GM18909 (cell line): ENCODE measurements at regions not wholly inside any gene's neighbourhood (a gene's known extent, or its start where the extent isn't known, plus 50 kb on each side); places are given as distances from the start of the nearest gene placed in this dataset.
"Not testable (repeated sequence)": the region's sequence is repeated elsewhere in the genome, so short reads cannot be mapped to it uniquely, and the experiment has no call there.

ENCODE experiments used
- ATAC-seq: cut with Tn5 transposase; IDR thresholded peaks from one replicate; pipeline ENCODE4 v1.9.1; 2021; ENCODE audit warnings: mild to moderate bottlenecking; ENCODE audit not compliant: unreplicated experiment, poor library complexity

DNA sequence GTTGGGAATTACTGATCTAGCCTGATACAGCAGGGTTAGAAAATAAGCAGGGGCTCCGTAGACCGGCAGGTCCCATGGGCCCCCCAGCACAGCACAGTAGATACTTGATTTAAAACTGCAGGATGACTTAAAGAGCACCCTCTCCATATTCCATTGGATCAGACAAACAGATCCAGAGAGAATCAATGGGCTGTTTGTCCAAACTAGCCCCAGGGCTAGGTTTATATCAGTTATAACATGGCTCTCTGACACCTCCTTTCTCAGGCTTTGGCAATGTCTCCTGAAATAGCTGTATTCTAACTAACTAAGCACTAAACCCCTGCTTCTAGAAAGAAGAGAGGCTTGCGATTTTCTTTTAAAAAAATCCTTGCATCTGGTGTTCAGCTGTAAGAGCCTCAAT lies 100.4 kb upstream of the GALNT18 start:
- no peak for ATAC-seq

DNA sequence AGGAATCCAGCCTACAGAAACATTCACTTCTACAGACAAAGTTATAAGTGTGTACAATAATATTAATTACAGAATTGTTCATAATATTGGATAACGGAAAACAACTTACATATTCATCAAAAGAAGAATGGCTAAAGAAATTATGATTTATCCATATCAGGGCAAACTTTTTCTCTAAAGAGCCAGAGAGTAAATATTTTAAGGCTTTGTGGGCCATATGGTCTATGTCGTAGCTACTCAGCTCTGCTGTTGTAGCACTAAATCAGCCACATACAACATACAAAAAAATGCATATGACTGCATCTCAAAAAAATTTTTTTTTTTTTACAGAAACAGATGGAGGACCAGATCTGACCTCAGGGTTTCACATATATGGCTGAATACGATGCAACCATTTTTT lies 96.7 kb upstream of the GALNT18 start:
- no peak for ATAC-seq

DNA sequence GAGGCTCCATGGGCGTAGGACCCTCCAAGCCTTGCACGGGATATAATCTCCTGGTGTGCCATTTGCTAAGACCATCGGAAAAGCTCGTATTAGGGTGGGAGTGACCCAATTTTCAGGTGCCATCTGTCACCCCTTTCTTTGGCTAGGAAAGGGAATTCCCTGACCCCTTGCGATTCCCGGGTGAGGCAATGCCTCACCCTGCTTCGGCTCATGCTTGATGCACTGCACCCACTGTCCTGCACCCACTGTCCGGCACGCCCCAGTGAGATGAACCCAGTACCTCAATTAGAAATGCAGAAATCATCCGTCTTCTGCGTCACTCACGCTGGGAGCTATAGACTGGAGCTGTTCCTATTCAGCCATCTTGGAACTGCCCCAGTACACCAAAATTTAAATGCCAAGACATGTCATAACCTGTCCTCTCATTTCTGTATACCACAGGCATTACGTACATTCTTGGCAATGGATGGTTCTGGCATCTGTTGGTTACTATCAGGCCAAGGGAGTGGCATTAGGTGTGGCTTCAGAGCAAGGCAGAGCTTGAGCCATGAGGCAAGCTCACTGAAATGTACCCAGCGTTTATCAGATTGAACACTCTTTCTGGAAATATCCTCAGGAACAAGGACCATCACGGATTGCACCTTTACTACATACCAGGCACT lies 95.4 kb upstream of the GALNT18 start:
- no peak for ATAC-seq

DNA sequence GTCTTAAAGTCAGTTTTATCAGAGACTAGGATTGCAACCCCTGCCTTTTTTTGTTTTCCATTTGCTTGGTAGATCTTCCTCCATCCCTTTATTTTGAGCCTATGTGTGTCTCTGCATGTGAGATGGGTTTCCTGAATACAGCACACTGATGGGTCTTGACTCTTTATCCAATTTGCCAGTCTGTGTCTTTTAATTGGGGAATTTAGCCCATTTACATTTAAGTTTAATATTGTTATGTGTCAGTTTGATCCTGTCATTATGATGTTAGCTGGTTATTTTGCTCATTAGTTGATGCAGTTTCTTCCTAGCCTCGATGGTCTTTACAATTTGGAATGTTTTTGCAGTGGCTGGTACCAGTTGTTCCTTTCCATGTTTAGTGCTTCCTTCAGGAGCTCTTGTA lies 93.3 kb upstream of the GALNT18 start:
- ATAC-seq: not testable (repeated sequence)

DNA sequence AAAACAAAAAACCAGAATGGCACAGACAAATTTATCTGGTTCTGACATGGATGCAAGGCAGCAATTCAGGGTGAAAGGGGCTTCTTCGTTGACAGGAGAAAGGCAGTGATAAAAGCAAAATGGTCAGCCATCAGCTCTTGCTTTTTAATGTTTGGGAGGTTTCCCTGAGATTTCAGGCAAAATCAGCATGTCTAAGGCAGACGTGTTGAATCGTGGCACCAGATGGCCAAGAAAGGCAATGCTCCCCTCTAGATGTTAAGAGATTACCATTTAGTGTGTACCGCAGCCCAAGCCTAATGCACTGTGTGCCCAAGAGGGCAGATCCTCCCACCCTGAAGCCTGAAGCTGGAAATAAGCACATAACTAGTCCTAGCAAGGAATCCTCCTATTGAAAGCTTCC lies 88.8 kb upstream of the GALNT18 start:
- ATAC-seq: no peak

DNA sequence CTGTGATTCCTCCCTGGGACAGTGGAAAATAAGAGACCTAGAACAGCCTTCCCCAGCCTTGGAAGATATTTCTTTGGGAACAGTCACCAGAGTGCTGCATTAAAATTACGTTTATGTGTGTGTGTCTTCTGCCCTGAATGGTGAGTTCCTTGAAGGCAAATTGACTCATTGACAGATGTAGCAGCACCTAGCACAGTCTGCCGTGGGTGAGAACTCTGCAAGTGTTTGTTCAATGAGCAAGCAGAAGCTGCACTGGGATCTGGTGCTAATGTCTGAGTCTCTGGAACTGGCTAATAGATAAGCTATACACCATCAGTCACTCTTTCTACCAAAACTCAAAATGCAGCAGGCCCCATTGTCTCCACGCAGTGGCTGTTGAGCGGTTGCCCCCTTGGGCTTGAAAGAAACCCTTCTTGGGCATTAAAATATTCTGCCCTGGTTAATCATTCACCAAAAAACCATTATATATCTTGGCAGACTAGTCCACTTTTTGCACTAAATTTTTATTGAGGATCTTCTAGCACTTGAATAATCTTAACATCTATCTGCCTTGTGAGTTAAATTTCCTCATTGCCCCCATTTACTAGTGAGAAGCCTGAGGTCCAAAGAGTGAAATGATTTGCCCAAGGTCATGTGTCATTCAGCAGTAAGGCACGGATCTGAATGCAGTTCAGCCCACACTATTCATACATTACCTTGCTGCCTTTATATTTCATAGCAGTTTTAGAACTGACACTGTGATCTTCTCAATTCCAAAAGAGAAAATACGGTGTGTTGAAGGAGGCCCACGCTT lies 87.8 kb upstream of the GALNT18 start:
- no peak for ATAC-seq

DNA sequence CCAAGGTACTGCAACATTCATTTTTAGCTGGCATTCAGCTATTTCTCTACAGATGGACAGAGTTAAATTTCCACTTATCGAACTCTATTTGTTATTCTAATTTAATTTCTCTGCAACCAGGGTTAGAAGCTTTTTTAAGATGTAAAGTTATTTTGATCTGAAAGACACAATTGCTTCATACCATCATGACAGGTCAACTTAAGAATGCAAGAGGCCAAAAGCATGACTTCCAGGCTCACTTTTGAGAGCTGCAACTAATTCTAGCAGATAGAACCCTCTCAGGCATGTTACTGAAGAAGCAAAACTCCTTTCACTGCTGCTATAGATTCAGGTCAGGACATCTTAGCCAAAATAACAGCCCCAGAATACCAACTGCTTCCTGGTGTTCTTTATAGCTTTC lies 86.5 kb upstream of the GALNT18 start:
- ATAC-seq: no peak

DNA sequence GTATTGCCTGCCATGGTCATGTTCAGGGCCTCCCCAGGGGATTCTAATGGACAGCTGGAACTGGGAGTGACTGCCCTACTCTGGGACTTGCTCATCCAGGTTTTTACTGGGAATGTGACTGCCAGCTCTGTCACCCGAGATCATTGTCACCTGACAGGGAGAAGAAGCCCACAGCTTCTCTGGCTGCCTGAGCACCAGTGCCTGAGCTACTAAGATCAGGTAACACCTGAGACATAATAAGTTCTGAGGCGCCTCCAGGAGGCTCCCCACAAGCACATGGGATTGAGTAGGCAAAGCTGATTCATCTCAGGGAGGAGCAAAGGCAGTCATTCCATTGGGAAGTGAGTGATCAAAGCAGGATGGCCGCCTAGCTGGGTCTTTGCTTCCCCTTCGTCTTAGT lies 84.2 kb upstream of the GALNT18 start:
- no peak for ATAC-seq

DNA sequence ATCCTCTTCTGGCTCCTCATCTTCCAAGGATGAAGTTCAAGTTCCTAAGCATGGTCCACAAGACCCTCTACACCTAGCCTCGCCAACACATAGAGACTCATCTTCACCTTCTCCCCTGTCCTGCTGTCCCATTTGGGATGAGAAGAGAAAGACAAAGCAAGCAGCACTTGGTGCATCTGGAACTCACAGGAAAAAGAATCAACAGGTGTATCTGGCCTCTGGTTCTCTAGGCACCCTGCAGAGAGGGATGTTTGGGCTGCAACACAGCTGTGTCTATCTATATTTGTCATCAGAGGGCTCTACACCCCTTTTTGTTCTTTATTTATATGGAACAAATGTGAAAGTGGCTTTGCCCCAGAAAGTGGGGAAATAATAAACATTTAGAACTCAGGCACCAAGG lies 82.1 kb upstream of the GALNT18 start:
- no peak for ATAC-seq

DNA sequence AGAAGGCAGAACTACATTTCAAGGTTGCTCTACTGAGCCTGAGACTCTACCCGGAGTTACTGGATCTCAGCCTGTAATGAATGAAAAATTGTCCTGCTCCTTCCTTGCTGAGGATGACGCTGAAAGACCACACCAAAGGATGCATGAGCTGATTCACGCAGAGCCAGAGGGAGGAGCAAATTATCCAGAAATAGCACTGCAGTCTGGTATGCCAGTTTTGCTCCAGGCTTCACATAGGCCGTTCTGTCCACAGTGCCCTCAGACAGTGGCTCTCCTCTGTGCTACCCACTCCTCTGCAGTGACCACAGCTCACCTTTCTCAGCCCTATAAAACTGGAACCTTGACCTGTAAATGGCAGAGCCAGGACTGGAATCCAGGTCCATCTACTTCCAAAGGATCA lies 79.3 kb upstream of the GALNT18 start:
- ATAC-seq: no peak

DNA sequence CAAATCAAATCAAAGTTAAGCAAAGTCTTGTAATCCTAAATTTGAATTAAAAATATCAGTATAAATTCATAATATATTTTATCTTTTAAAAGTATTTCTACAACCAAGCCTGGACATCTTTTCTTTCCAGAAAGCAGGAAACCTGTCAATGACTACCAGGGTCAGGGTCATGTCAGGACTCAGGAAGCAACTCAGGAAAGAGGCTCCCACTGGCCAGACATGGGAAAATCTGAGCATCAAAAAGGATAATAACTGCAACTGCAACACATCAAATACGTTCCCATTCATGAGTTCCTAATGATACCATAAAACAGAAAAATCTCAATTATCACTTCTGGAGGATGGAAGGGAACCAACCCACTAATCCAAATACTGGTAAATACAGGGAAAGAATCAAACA lies 76.0 kb upstream of the GALNT18 start:
- ATAC-seq: no peak

DNA sequence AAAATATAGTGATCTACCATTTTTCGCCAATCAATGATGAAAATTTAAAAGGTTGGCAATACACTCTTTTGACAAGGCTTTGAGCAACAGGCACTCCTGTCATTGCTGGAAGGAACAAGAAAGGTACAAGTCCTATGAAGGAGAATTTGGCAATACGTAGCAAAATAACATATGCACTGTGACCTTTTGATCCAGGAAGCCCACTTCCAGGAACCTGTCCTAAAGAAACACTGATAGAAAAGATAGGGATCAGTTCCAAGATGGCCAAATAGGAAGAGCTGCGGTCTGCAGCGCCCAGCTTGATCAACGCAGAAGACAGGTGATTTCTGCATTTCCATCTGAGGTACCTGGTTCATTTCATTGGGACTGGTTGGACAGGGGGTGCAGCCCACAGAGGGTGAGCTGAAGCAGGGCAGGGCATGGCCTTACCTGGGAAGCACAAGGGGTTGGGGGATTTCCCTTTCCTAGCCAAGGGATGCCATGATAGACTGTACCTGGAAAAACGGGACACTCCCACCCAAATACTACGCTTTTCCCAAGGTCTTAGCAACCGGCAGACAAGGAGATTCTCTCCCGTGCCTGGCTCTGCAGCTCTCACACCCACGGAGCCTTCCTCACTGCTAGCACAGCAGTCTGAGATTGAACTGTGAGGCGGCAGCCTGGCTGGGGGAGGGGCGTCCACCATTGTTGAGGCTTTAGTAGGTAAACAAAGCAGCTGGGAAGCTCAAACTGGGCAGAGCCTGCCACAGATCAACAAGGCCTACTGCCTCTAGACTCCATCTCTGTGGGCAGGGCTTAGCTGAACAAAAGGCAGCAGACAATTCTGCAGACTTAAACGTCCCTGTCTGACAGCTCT lies 69.7 kb upstream of the GALNT18 start:
- no peak for ATAC-seq

DNA sequence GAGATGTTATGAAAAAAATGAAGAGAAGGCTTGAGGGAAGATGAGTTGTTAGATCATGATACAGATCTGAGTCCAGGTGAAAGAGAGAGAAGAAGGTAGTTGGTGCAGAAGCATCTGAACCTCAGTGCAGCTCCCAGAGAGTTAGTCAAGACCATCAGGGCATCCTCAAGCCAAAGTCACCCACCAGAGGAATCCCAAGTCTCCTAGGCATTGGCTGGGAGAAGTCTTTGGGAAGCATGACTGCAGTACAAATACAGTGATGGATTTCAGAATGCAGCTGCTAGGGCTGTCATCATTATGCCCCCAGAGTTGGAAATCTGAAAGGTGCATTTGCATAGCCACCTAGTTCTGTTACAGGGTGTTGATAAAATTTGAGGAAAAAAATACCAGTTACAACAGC lies 59.7 kb upstream of the GALNT18 start:
- no peak for ATAC-seq

DNA sequence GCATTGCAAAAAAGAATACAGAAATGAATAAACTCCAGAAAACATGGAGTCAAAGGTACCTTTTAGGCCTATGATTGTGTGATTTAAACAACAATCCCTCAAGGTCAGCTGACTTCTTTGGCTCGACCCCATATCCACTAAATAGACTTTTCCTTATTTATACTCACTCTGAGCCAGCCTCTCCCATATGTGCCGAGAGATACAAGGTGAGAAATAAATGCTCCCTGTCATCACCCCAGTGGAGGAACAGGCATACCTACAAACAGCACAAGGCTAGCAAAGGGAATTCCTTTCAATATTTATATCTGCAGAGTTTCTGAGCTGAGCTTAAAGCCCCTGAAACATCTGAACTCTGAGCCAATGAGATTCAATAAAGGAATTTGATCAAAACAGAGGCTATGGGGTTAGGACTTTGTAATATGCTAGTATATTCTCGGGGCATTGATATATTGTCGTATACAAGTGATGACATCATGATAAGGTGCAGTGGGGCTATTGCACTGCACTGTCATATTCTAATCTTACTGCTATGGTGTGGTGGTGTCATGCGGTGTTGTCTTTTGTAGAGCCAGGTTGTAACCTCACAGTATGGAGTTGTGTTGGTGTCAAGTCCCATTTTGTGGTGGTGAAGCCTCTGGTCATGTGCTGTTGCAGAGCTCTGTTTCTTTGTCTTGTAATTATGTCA lies 56.0 kb upstream of the GALNT18 start:
- no peak for ATAC-seq

DNA sequence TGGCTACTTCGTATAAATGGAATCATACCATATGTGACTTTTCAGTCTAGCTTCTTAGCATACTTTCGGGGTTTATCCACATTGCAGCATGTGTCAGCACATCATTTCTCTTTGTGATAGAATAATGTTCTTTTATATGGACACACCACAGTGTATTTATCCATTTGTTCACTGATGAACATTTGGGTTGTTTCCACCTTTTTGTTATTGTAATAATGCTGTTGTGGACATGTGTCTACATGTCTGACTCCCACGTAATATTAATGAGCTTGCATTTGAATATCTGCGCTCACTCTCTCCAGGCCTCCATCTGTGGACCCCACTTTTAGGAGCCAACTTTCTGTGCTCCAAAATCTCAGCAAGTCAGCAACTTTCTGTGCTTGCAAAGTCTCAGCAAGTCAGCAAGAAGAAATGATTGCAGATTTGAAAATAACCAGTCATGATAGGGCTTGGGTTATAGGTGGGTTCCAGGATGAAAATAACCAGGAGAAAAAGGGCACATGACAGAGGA lies 53.9 kb upstream of the GALNT18 start:
- no peak for ATAC-seq

DNA sequence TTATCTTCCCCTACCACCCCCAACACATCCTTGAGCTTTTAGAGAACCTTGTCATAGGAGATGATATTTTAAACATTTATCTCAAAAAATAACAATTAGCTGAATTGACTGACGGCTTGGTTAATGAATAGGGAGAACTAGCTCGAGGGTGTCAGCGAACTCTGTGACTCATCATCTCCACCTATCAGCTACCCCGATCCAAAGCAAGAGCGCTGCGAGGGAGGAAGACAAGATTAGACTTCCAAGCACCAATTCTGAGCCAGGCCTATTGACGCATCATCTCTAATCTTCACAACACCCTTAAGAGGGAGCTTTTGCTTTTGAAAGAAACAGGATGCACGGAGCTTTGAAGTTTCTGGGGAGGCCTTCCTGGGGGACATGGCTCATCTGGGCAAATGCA lies 51.0 kb upstream of the GALNT18 start:
- no peak for ATAC-seq

DNA sequence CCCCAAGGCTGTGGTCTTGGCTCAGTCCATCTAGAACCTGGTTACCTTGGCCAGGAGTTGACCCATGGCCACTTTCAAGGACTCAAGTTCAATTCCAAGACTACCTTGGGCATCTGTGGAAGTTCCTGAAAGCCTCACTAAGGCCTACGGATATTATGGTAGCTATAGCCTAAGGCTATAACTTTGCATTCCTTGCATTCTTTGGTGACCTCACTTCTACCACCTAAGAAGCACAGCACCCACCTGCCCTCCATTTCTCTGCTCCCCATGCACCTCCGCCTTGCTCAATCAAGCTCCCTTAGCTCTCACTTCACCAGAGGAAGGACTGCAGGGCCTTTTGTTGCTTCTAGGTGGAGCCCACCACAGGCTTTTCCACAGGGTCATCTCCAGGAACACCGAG lies 50.3 kb upstream of the GALNT18 start:
- ATAC-seq: no peak
